ENCODE measurements at regions not wholly inside any gene's neighbourhood (a gene's known extent, or its start where the extent isn't known, plus 50 kb on each side); places are given as distances from the start of the nearest gene placed in this dataset.
A peak's percentile ranks its signal among the peaks of the same experiment; 100 is the strongest.

GRCh38 chr7:69250958-69251357 lies 347.3 kb upstream of the AUTS2 start:
- H3K79me2 ChIP-seq (ENCODE audit: insufficient read depth, low read length) = no peaks in the 10 kb centered on the region
- H3K9ac ChIP-seq (ENCODE audit: low read length) = no peak overlapping the region
- no peak overlapping the region for H3K27ac ChIP-seq (ENCODE audit: low read depth, low read length)
- no peak overlapping the region for H3K4me3 ChIP-seq (ENCODE audit: insufficient read depth, low read depth, low read length)
- Mint-ChIP-seq H3K27ac (ENCODE audit: unreplicated experiment) (no peak overlapping the region), H3K27me3 (ENCODE audit: low read depth, unreplicated experiment) (no peaks in the 10 kb centered on the region), H3K9me3 (ENCODE audit: unreplicated experiment) (peaks cover 19% of the 10 kb centered on the region), H3K4me1 (ENCODE audit: low read depth, unreplicated experiment) (no peaks in the 10 kb centered on the region), H3K4me3 (ENCODE audit: unreplicated experiment) (no peak overlapping the region), H3K36me3 (ENCODE audit: low read depth, unreplicated experiment) (no peaks in the 10 kb centered on the region)
- DNase-seq (ENCODE audit: low read depth) (no peak), FAIRE-seq (no peak)
- no peak overlapping the region for H3K4me2 ChIP-seq (ENCODE audit: low read length)
- no peaks in the 10 kb centered on the region for H3K36me3 ChIP-seq (ENCODE audit: insufficient read depth, low read length)
- H2AFZ ChIP-seq (ENCODE audit: low read depth, low read length) = no peak overlapping the region
- no peaks in the 10 kb centered on the region for H3K27me3 ChIP-seq (ENCODE audit: insufficient read depth, low read length)
- peaks cover 2% of the 10 kb centered on the region for H3K4me1 ChIP-seq (ENCODE audit: insufficient read depth, low read length)
- no peak for TF ChIP-seq CTCF (IDR thresholded peaks at IDR 0.05; ENCODE audit: insufficient read depth, low read depth, low read length)
- no peak for TF ChIP-seq EZH2 (IDR thresholded peaks at IDR 0.05; ENCODE audit: insufficient read depth, low read length)
- no peaks in the 10 kb centered on the region for H3K9me3 ChIP-seq (ENCODE audit: insufficient read depth, low read depth, low read length)
- H4K20me1 ChIP-seq (ENCODE audit: insufficient read depth, low read length) = no peaks in the 10 kb centered on the region

GRCh38 chr7:69254643-69255042 lies 343.6 kb upstream of the AUTS2 start:
- H3K4me3 ChIP-seq (ENCODE audit: insufficient read depth, low read depth, low read length) = no peak overlapping the region
- no peak for FAIRE-seq
- H2AFZ ChIP-seq (ENCODE audit: low read depth, low read length) = no peak overlapping the region
- no peaks in the 10 kb centered on the region for H4K20me1 ChIP-seq (ENCODE audit: insufficient read depth, low read length)
- H3K27me3 ChIP-seq (ENCODE audit: insufficient read depth, low read length) = no peaks in the 10 kb centered on the region
- Mint-ChIP-seq H3K4me3 (ENCODE audit: unreplicated experiment) (no peak overlapping the region), H3K27ac (ENCODE audit: unreplicated experiment) (no peak overlapping the region), H3K4me1 (ENCODE audit: low read depth, unreplicated experiment) (no peaks in the 10 kb centered on the region), H3K27me3 (ENCODE audit: low read depth, unreplicated experiment) (no peaks in the 10 kb centered on the region), H3K36me3 (ENCODE audit: low read depth, unreplicated experiment) (no peaks in the 10 kb centered on the region), H3K9me3 (ENCODE audit: unreplicated experiment) (peaks cover 14% of the 10 kb centered on the region)
- H3K36me3 ChIP-seq (ENCODE audit: insufficient read depth, low read length) = no peaks in the 10 kb centered on the region
- H3K27ac ChIP-seq (ENCODE audit: low read depth, low read length) = no peak overlapping the region
- no peaks in the 10 kb centered on the region for H3K9me3 ChIP-seq (ENCODE audit: insufficient read depth, low read depth, low read length)
- TF ChIP-seq EZH2 (IDR thresholded peaks at IDR 0.05; ENCODE audit: insufficient read depth, low read length) (no peak), CTCF (IDR thresholded peaks at IDR 0.05; ENCODE audit: insufficient read depth, low read depth, low read length) (no peak)
- DNase-seq (ENCODE audit: low read depth) = no peak
- no peaks in the 10 kb centered on the region for H3K79me2 ChIP-seq (ENCODE audit: insufficient read depth, low read length)
- H3K4me1 ChIP-seq (ENCODE audit: insufficient read depth, low read length) = no peaks in the 10 kb centered on the region
- no peak overlapping the region for H3K4me2 ChIP-seq (ENCODE audit: low read length)
- H3K9ac ChIP-seq (ENCODE audit: low read length) = no peak overlapping the region

DNA sequence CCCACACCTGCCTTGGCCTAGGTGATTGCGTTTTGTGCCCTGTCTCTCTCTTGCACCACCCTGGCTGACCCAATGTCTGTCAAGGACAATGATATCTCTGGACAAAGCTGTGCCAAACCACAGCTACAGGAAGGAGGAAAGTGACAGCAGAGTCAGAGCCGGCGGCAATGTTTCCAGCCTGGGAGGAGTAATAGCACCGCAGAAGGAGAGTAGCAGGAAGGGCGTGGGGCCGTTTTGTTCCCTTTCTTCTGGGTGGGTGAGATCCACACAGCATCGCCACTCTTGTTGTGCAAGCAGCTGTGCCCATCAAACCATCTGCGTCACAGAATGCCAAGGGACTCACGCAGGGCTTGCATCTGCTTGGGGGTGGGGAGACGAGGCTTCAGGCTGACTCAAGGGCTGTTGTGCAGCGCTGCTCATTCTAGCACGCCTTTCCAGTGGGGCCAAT lies 341.6 kb upstream of the AUTS2 start:
- Histone ChIP-seq H3K27ac (ENCODE audit: low read depth, low read length) (peak overlapping the region; percentile 12), H3K4me2 (ENCODE audit: low read length) (no peak overlapping the region), H2AFZ (ENCODE audit: low read depth, low read length) (no peak overlapping the region), H4K20me1 (ENCODE audit: insufficient read depth, low read length) (no peaks in the 10 kb centered on the region), H3K36me3 (ENCODE audit: insufficient read depth, low read length) (no peaks in the 10 kb centered on the region), H3K9ac (ENCODE audit: low read length) (no peak overlapping the region), H3K4me1 (ENCODE audit: insufficient read depth, low read length) (no peaks in the 10 kb centered on the region), H3K4me3 (ENCODE audit: insufficient read depth, low read depth, low read length) (no peak overlapping the region), H3K27me3 (ENCODE audit: insufficient read depth, low read length) (no peaks in the 10 kb centered on the region), H3K9me3 (ENCODE audit: insufficient read depth, low read depth, low read length) (no peaks in the 10 kb centered on the region), H3K79me2 (ENCODE audit: insufficient read depth, low read length) (no peaks in the 10 kb centered on the region)
- TF ChIP-seq CTCF (IDR thresholded peaks at IDR 0.05; ENCODE audit: insufficient read depth, low read depth, low read length) = no peak
- TF ChIP-seq EZH2 (IDR thresholded peaks at IDR 0.05; ENCODE audit: insufficient read depth, low read length) = no peak
- Mint-ChIP-seq H3K36me3 (ENCODE audit: low read depth, unreplicated experiment) (no peaks in the 10 kb centered on the region), H3K4me3 (ENCODE audit: unreplicated experiment) (no peak overlapping the region), H3K27me3 (ENCODE audit: low read depth, unreplicated experiment) (no peaks in the 10 kb centered on the region), H3K9me3 (ENCODE audit: unreplicated experiment) (peaks cover 13% of the 10 kb centered on the region), H3K27ac (ENCODE audit: unreplicated experiment) (no peak overlapping the region), H3K4me1 (ENCODE audit: low read depth, unreplicated experiment) (no peaks in the 10 kb centered on the region)
- no peak for FAIRE-seq
- DNase-seq (ENCODE audit: low read depth) = peak; percentile 69

Measured in astrocyte (in vitro differentiated cells and primary cell).